ENCODE measurements at regions not wholly inside any gene's neighbourhood (a gene's known extent, or its start where the extent isn't known, plus 50 kb on each side); places are given as distances from the start of the nearest gene placed in this dataset.

GRCh38 chr11:39462506-39462905 is 1996.9 kb downstream of the LRRC4C start:
- no peak overlapping the region for H3K27ac ChIP-seq (ENCODE audit: low read length)
- no peaks in the 10 kb centered on the region for H3K9me3 ChIP-seq (ENCODE audit: control insufficient read depth, low read depth, low read length)
- WGBS (ENCODE audit: insufficient coverage, low lambda C conversion rate) = no CpG with 5 or more reads among the region's 1 CpG
- no peaks in the 10 kb centered on the region for H3K36me3 ChIP-seq (ENCODE audit: control insufficient read depth, insufficient read depth, low read length)
- no peak for DNase-seq
- no peak overlapping the region for H3K4me3 ChIP-seq (ENCODE audit: low read length)
- no peaks in the 10 kb centered on the region for H3K27me3 ChIP-seq (ENCODE audit: control insufficient read depth, insufficient read depth, low read length)
- no peaks in the 10 kb centered on the region for H3K4me1 ChIP-seq (ENCODE audit: control insufficient read depth, insufficient read depth, low read length)

- Histone ChIP-seq H3K4me3 (ENCODE audit: low read length) (no peak overlapping the region), H3K36me3 (ENCODE audit: control insufficient read depth, insufficient read depth, low read length) (no peaks in the 10 kb centered on the region), H3K27me3 (ENCODE audit: control insufficient read depth, insufficient read depth, low read length) (no peaks in the 10 kb centered on the region), H3K9me3 (ENCODE audit: control insufficient read depth, low read depth, low read length) (no peaks in the 10 kb centered on the region), H3K27ac (ENCODE audit: low read length) (no peak overlapping the region), H3K4me1 (ENCODE audit: control insufficient read depth, insufficient read depth, low read length) (no peaks in the 10 kb centered on the region)
- DNase-seq = no peak
- no CpG with 5 or more reads among the region's 1 CpG for WGBS (ENCODE audit: insufficient coverage, low lambda C conversion rate)
These were observed 1998.4 kb downstream of the LRRC4C start for GRCh38 chr11:39461066-39461465.

DNA sequence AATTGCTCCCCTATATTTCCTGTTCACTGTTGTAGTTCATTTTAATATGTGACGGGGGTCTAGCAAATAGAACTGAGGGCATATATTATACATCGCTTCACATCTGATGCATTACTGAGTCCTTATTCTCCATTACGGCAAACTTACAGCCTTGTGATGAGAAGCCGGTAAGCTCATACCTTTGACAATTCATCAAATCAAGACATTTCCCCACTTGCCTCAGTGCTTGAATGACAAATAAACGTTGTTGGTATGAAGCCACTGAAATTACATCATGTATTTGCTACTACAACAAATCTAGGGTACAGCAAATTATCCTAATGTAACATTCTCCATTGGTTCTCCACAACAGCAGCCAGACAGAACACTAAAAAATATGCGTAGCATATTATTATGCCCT is 1999.8 kb downstream of the LRRC4C start:
- 100% methylated on average over 1 of the region's 6 CpGs for WGBS (ENCODE audit: insufficient coverage, low lambda C conversion rate)

GRCh38 chr11:39458481-39458880 is 2001.0 kb downstream of the LRRC4C start:
- no peaks in the 10 kb centered on the region for H3K4me1 ChIP-seq (ENCODE audit: control insufficient read depth, insufficient read depth, low read length)
- H3K4me3 ChIP-seq (ENCODE audit: low read length) = no peak overlapping the region
- no peaks in the 10 kb centered on the region for H3K9me3 ChIP-seq (ENCODE audit: control insufficient read depth, low read depth, low read length)
- no peak overlapping the region for H3K27ac ChIP-seq (ENCODE audit: low read length)
- H3K36me3 ChIP-seq (ENCODE audit: control insufficient read depth, insufficient read depth, low read length) = no peaks in the 10 kb centered on the region
- 73% methylated on average over 2 of the region's 2 CpGs for WGBS (ENCODE audit: insufficient coverage, low lambda C conversion rate)
- H3K27me3 ChIP-seq (ENCODE audit: control insufficient read depth, insufficient read depth, low read length) = no peaks in the 10 kb centered on the region
- DNase-seq = no peak

More for the DNA sequence above, 1999.8 kb downstream of the LRRC4C start:
- no peaks in the 10 kb centered on the region for H3K4me1 ChIP-seq (ENCODE audit: control insufficient read depth, insufficient read depth, low read length)
- no peak overlapping the region for H3K27ac ChIP-seq (ENCODE audit: low read length)
- H3K9me3 ChIP-seq (ENCODE audit: control insufficient read depth, low read depth, low read length) = no peaks in the 10 kb centered on the region
- H3K27me3 ChIP-seq (ENCODE audit: control insufficient read depth, insufficient read depth, low read length) = no peaks in the 10 kb centered on the region
- no peaks in the 10 kb centered on the region for H3K36me3 ChIP-seq (ENCODE audit: control insufficient read depth, insufficient read depth, low read length)
- DNase-seq = no peak
- no peak overlapping the region for H3K4me3 ChIP-seq (ENCODE audit: low read length)

GRCh38 chr11:39443424-39444022 is 2015.9 kb downstream of the LRRC4C start:
- no peak for DNase-seq
- H3K36me3 ChIP-seq (ENCODE audit: control insufficient read depth, insufficient read depth, low read length) = no peaks in the 10 kb centered on the region
- no peaks in the 10 kb centered on the region for H3K27me3 ChIP-seq (ENCODE audit: control insufficient read depth, insufficient read depth, low read length)
- peaks cover 11% of the 10 kb centered on the region for H3K9me3 ChIP-seq (ENCODE audit: control insufficient read depth, low read depth, low read length)
- H3K4me3 ChIP-seq (ENCODE audit: low read length) = no peak overlapping the region
- no peaks in the 10 kb centered on the region for H3K4me1 ChIP-seq (ENCODE audit: control insufficient read depth, insufficient read depth, low read length)
- no peak overlapping the region for H3K27ac ChIP-seq (ENCODE audit: low read length)

DNA sequence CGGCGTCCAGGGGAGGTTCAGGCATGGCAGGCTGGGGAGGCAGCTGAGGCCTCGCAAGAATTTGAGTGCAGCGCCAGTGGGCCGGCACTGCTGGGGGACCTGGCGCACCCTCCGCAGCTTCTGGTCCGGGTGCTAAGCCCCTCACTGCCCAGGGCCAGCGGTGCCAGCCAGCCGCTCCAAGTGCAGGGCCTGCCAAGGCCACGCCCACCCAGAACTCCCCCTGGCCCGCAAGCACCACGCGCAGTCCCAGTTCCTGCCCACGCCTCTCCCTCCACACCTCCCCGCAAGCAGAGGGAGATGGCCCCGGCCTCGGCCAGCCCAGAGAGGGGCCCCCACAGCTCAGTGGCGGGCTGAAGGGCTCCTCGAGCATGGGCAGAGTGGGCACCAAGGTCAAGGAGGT is 2017.3 kb downstream of the LRRC4C start:
- WGBS (ENCODE audit: insufficient coverage, low lambda C conversion rate) = no CpG with 5 or more reads among the region's 20 CpGs
- Histone ChIP-seq H3K4me3 (ENCODE audit: low read length) (no peak overlapping the region), H3K9me3 (ENCODE audit: control insufficient read depth, low read depth, low read length) (peaks cover 11% of the 10 kb centered on the region), H3K36me3 (ENCODE audit: control insufficient read depth, insufficient read depth, low read length) (no peaks in the 10 kb centered on the region), H3K4me1 (ENCODE audit: control insufficient read depth, insufficient read depth, low read length) (no peaks in the 10 kb centered on the region), H3K27ac (ENCODE audit: low read length) (no peak overlapping the region), H3K27me3 (ENCODE audit: control insufficient read depth, insufficient read depth, low read length) (no peaks in the 10 kb centered on the region)
- no peak for DNase-seq

- H3K9me3 ChIP-seq (ENCODE audit: control insufficient read depth, low read depth, low read length) = no peaks in the 10 kb centered on the region
- no peaks in the 10 kb centered on the region for H3K36me3 ChIP-seq (ENCODE audit: control insufficient read depth, insufficient read depth, low read length)
- no peak overlapping the region for H3K4me3 ChIP-seq (ENCODE audit: low read length)
- DNase-seq = no peak
- WGBS (ENCODE audit: insufficient coverage, low lambda C conversion rate) = no CpG with 5 or more reads among the region's 3 CpGs
- no peaks in the 10 kb centered on the region for H3K27me3 ChIP-seq (ENCODE audit: control insufficient read depth, insufficient read depth, low read length)
- no peak overlapping the region for H3K27ac ChIP-seq (ENCODE audit: low read length)
- H3K4me1 ChIP-seq (ENCODE audit: control insufficient read depth, insufficient read depth, low read length) = no peaks in the 10 kb centered on the region
These were observed 2023.8 kb downstream of the LRRC4C start for GRCh38 chr11:39435641-39436040.

DNA sequence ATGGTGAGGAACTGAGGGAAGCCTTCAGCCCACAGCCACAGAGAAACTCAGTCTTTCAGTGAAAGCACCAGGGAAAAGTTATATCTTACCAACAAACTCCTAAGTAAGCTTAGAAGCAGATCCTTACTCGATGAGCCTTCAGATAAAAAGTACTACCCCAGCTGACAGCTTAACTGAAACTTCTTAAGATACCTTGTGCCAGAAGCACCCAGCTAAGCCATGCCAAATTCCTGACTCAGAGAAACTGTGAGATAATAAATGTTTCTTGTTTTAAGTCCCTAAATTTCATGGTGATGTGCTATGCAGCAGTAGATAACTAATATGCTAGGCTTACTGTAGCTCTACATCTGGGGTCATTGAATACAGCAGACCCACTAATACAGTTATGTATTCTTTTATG is 2025.0 kb downstream of the LRRC4C start:
- Histone ChIP-seq H3K27me3 (ENCODE audit: control insufficient read depth, insufficient read depth, low read length) (no peaks in the 10 kb centered on the region), H3K9me3 (ENCODE audit: control insufficient read depth, low read depth, low read length) (no peaks in the 10 kb centered on the region), H3K36me3 (ENCODE audit: control insufficient read depth, insufficient read depth, low read length) (no peaks in the 10 kb centered on the region), H3K27ac (ENCODE audit: low read length) (no peak overlapping the region), H3K4me3 (ENCODE audit: low read length) (no peak overlapping the region), H3K4me1 (ENCODE audit: control insufficient read depth, insufficient read depth, low read length) (no peaks in the 10 kb centered on the region)
- no peak for DNase-seq
- WGBS (ENCODE audit: insufficient coverage, low lambda C conversion rate) = no CpG with 5 or more reads among the region's 1 CpG

DNA sequence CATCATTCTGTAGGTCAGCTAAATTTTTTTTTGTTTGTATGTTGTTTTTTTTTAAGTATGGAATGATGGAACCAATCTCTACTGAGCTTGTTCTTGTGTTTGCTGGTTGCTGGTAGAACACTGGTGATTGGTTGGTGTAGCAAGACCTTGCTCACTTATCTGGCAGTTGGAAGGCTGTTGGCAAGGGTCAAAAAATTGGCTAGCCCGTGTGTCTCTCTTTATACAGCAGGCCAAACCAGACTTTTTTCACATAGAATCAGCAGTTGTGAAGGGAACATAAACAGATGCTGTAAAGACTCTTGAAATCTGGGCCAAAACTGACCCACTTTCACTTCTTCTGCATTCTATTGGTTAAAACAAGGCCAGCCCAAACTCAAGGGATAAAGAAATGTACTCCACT is 2026.5 kb downstream of the LRRC4C start:
- Histone ChIP-seq H3K9me3 (ENCODE audit: control insufficient read depth, low read depth, low read length) (no peaks in the 10 kb centered on the region), H3K36me3 (ENCODE audit: control insufficient read depth, insufficient read depth, low read length) (no peaks in the 10 kb centered on the region), H3K4me3 (ENCODE audit: low read length) (no peak overlapping the region), H3K27ac (ENCODE audit: low read length) (no peak overlapping the region), H3K27me3 (ENCODE audit: control insufficient read depth, insufficient read depth, low read length) (no peaks in the 10 kb centered on the region), H3K4me1 (ENCODE audit: control insufficient read depth, insufficient read depth, low read length) (no peaks in the 10 kb centered on the region)
- no CpG with 5 or more reads among the region's 1 CpG for WGBS (ENCODE audit: insufficient coverage, low lambda C conversion rate)
- DNase-seq = no peak

DNA sequence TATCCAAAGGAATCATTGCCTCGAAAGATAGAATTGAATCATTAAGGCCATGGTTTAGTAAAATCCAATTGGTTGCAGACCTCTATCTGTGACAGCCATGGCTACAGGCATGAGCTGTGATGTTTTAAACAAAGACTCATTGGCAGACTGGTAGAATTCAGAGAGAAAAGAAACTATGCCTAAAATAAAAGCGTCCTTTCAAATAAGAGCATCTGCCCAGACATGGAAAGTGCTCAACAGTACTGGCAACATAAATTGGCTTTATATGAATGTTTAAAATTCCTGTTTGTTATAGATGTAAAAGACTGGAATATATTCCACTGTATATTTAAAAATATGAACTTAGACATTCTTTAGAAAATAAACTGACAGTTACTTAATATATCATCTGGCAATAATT is 2034.2 kb downstream of the LRRC4C start:
- Histone ChIP-seq H3K27me3 (ENCODE audit: control insufficient read depth, insufficient read depth, low read length) (no peaks in the 10 kb centered on the region), H3K4me3 (ENCODE audit: low read length) (no peak overlapping the region), H3K4me1 (ENCODE audit: control insufficient read depth, insufficient read depth, low read length) (no peaks in the 10 kb centered on the region), H3K9me3 (ENCODE audit: control insufficient read depth, low read depth, low read length) (no peaks in the 10 kb centered on the region), H3K27ac (ENCODE audit: low read length) (no peak overlapping the region), H3K36me3 (ENCODE audit: control insufficient read depth, insufficient read depth, low read length) (no peaks in the 10 kb centered on the region)
- WGBS (ENCODE audit: insufficient coverage, low lambda C conversion rate) = 83% methylated on average over 1 of the region's 2 CpGs
- DNase-seq = no peak

- no CpG with 5 or more reads among the region's 1 CpG for WGBS (ENCODE audit: insufficient coverage, low lambda C conversion rate)
- H3K27ac ChIP-seq (ENCODE audit: low read length) = no peak overlapping the region
- DNase-seq = no peak
- no peak overlapping the region for H3K4me3 ChIP-seq (ENCODE audit: low read length)
- no peaks in the 10 kb centered on the region for H3K9me3 ChIP-seq (ENCODE audit: control insufficient read depth, low read depth, low read length)
- H3K36me3 ChIP-seq (ENCODE audit: control insufficient read depth, insufficient read depth, low read length) = no peaks in the 10 kb centered on the region
- no peaks in the 10 kb centered on the region for H3K27me3 ChIP-seq (ENCODE audit: control insufficient read depth, insufficient read depth, low read length)
- no peaks in the 10 kb centered on the region for H3K4me1 ChIP-seq (ENCODE audit: control insufficient read depth, insufficient read depth, low read length)
These were observed 2047.3 kb downstream of the LRRC4C start for GRCh38 chr11:39412117-39412516.
